ENCODE measurements at regions not wholly inside any gene's neighbourhood (a gene's known extent, or its start where the extent isn't known, plus 50 kb on each side); places are given as distances from the start of the nearest gene placed in this dataset.

- Mint-ChIP-seq H3K4me3 (no peak overlapping the region), H3K27ac (no peak overlapping the region), H3K36me3 (peaks cover 11% of the 10 kb centered on the region), H3K27me3 (ENCODE audit: low read depth) (no peaks in the 10 kb centered on the region), H3K4me1 (peaks cover 16% of the 10 kb centered on the region), H3K9me3 (peaks cover 36% of the 10 kb centered on the region)
- ATAC-seq (no peak), DNase-seq (ENCODE audit: low spot score) (no peak)
- TF ChIP-seq SOX15 (CRISPR knock-in tag; IDR thresholded peaks at IDR 0.05) (no peak), PRDM15 (CRISPR knock-in tag; IDR thresholded peaks at IDR 0.05) (no peak), JUN (CRISPR knock-in tag; IDR thresholded peaks at IDR 0.05) (no peak), FOXP1 (CRISPR knock-in tag; IDR thresholded peaks at IDR 0.05; ENCODE audit: borderline replicate concordance) (no peak), AFF4 (CRISPR knock-in tag; IDR thresholded peaks at IDR 0.05; ENCODE audit: borderline replicate concordance) (no peak), ZNF416 (CRISPR knock-in tag; IDR thresholded peaks at IDR 0.05) (no peak), ZNF138 (CRISPR knock-in tag; conservative IDR thresholded peaks at IDR 0.05) (no peak), IRF2 (CRISPR knock-in tag; IDR thresholded peaks at IDR 0.05; ENCODE audit: borderline replicate concordance, low read depth) (no peak)
- ChIA-PET CTCF (no interaction called here), POLR2A (no interaction called here)
Measured at GRCh38 chr16:65689726-65690125, 567.9 kb upstream of the CDH11 start.

GRCh38 chr16:65688301-65688700, 566.4 kb upstream of the CDH11 start:
- ChIA-PET POLR2A (no interaction called here), CTCF (no interaction called here)
- TF ChIP-seq ELF4 (CRISPR knock-in tag; IDR thresholded peaks at IDR 0.05; ENCODE audit: low read depth) = no peak
- Mint-ChIP-seq H3K4me1 (peaks cover 16% of the 10 kb centered on the region), H3K4me3 (no peak overlapping the region), H3K9me3 (peaks cover 50% of the 10 kb centered on the region), H3K36me3 (peaks cover 19% of the 10 kb centered on the region), H3K27me3 (ENCODE audit: low read depth) (no peaks in the 10 kb centered on the region), H3K27ac (no peak overlapping the region)
- DNase-seq (ENCODE audit: low spot score) = no peak
- no peak for ATAC-seq

GRCh38 chr16:65684230-65684629, 562.4 kb upstream of the CDH11 start:
- ChIA-PET CTCF (interaction anchor here (0.6 kb wide), 1 partner anchor 237 kb away, joined by 3 read pairs; no protein-coding TSS in a partner anchor), POLR2A (no interaction called here)
- ATAC-seq (no peak), DNase-seq (ENCODE audit: low spot score) (no peak)
- peaks cover 16% of the 10 kb centered on the region for H3K36me3 Mint-ChIP-seq
- no peak overlapping the region for H3K27ac Mint-ChIP-seq
- H3K27me3 Mint-ChIP-seq (ENCODE audit: low read depth) = 0 out of 2 replicates have a peak, but pooled peaks cover 2% of the 10 kb centered on the region
- H3K4me1 Mint-ChIP-seq = peaks cover 9% of the 10 kb centered on the region
- no peak overlapping the region for H3K4me3 Mint-ChIP-seq
- H3K9me3 Mint-ChIP-seq = peaks cover 57% of the 10 kb centered on the region
- TF ChIP-seq ERG (CRISPR knock-in tag; IDR thresholded peaks at IDR 0.05) = no peak
- TF ChIP-seq OVOL2 (CRISPR knock-in tag; IDR thresholded peaks at IDR 0.05; ENCODE audit: borderline replicate concordance) = no peak
- TF ChIP-seq ZNF532 (CRISPR knock-in tag; IDR thresholded peaks at IDR 0.05; ENCODE audit: borderline replicate concordance) = no peak
- TF ChIP-seq GTF2I (CRISPR knock-in tag; conservative IDR thresholded peaks at IDR 0.05) = no peak
- no peak for TF ChIP-seq PRRX2 (CRISPR knock-in tag; IDR thresholded peaks at IDR 0.05)
- no peak for TF ChIP-seq SMAD3 (CRISPR knock-in tag; IDR thresholded peaks at IDR 0.05; ENCODE audit: borderline replicate concordance)
- no peak for TF ChIP-seq TEAD1 (CRISPR knock-in tag; IDR thresholded peaks at IDR 0.05)
- TF ChIP-seq TCF7 (CRISPR knock-in tag; IDR thresholded peaks at IDR 0.05; ENCODE audit: low read depth) = no peak
- no peak for TF ChIP-seq SMAD4 (CRISPR knock-in tag; IDR thresholded peaks at IDR 0.05)
- TF ChIP-seq USF2 (CRISPR knock-in tag; IDR thresholded peaks at IDR 0.05) = no peak
- no peak for TF ChIP-seq SP1 (CRISPR knock-in tag; conservative IDR thresholded peaks at IDR 0.05)

Measured in WTC11 (cell line).